Prostate gland (tissue), 2 donors: ENCODE measurements at regions not wholly inside any gene's neighbourhood (a gene's known extent, or its start where the extent isn't known, plus 50 kb on each side); places are given as distances from the start of the nearest gene placed in this dataset.

Source experiments
- CTCF ChIP-seq, 4 experiments: fragments of 200-600 bp in 2 of 4; fragments of 450-650 bp in 2 of 4; sonication (generic) in 2 of 4; IDR thresholded peaks; 1 replicate in 3 of 4; 2 replicates in 1 of 4; pipeline ENCODE4 v1.5.1; 2016 to 2019; ENCODE audit warnings: antibody characterized with exemption in 4 of 4, mild to moderate bottlenecking in 2 of 4, moderate library complexity in 2 of 4
- POLR2A ChIP-seq: fragments of 450-650 bp; IDR thresholded peaks from one replicate; pipeline ENCODE4 v1.6.1; 2016; ENCODE audit warnings: antibody characterized with exemption, mild to moderate bottlenecking

- TF ChIP-seq CTCF (IDR thresholded peaks at IDR 0.05) (no peak), POLR2A (no peak)
Measured at GRCh38 chr7:18162657-18163056, 135.0 kb upstream of the PRPS1L1 start.
